GM21381 (cell line): ENCODE measurements at regions not wholly inside any gene's neighbourhood (a gene's known extent, or its start where the extent isn't known, plus 50 kb on each side); places are given as distances from the start of the nearest gene placed in this dataset.

Experiments used
- ATAC-seq: cut with Tn5 transposase; IDR thresholded peaks from one replicate; pipeline ENCODE4 v1.9.1; 2021; ENCODE audit warnings: mild to moderate bottlenecking, moderate library complexity; ENCODE audit not compliant: unreplicated experiment

DNA sequence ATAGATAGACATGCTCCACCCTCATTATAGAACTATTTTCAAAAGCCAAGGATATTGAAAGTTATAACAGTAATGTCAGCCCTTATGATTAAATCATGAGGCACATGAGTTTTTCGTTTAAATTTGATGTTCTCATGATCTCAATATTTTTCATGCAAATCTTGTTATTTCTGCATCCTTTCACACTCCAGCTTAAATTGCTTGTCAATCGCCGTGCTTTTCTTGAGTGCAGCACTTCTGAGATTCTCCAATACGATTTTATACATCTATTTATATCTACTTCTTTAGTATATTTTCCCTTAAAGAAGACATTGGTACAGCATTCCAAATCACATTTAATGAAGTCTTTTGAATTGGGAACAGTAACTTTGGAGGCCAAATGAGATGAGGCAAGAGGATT is 171.2 kb upstream of the GBE1 start:
- ATAC-seq: no peak

DNA sequence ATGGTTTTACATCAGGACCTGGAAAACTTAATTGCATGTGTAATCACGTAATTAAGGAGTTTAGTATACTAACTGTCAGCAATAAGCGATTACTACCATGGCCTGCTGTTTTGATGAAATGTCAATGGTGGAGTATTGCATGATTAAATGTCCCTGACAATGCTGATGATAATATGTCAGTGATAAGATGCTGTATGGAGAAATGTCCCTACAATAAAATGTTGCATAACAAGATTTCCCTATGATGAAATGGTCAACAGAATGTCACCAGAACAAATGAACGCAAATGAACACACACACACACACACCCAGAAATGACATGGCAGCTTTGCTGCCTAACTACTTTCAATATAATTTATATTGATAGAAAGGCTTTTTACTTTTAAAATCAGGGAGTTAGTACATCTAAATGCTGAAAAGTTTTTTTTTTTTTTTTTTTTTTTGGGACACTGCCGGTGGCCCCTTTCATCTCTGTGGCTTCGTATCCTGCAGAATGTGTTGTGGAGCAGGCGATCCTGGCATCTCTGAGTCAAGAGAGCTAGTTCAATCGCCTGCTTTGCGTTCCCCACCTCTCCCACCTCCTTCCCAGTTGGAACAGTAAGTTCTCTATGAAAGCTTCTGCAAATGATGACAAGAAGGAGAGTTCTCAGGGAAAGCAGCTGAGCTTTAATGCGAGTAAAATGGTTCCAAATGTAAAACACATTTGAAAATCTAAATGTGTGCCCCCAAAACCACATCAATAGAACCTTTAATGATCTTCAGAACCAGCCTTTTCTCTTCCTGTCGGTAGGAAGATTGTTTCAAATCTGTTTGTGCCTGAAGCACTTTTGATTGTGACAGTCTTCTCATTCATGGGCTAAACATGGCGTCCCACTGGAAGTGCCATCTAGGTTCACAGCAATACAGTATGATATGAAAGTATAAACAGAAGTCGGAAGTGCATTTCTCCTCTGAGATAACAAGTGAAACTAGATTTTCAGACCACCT is 170.1 kb upstream of the GBE1 start:
- ATAC-seq: no peak

DNA sequence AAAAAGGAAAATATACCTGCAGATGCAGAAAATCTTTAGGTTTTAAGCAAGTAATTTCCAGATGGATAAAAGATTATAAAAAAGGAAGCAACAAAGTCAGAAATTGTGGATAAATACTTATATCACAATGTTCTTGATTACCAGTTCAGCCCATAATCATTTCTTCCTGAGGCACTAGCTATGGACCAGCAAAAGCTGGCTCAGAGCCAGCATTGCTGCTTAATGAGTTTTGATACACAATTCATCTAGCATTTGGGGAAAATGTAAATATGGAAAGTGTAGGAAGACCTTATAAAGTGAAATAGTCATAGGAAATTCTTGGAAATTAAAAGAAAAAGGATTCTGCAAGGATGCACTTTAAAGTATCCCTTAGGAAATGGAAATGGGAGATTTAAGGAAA is 168.3 kb upstream of the GBE1 start:
- no peak for ATAC-seq

DNA sequence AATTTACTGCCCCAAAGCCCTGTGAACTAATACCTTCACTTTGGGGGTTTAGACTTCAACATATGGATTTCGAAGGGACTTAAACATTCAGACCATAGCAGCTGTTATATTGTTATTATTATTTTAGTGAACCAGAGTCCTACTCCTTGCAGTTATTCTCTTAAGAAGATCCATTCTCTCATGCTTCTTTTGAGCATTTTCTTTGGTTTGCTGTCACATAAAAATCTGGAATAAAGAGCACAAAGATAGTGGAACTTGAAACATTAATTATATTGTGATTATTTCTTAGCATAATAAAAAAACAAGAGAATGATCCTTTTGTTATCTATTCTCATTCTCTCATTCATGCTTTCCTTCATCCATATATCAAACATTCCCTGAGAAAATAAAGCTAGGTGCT is 166.4 kb upstream of the GBE1 start:
- no peak for ATAC-seq

DNA sequence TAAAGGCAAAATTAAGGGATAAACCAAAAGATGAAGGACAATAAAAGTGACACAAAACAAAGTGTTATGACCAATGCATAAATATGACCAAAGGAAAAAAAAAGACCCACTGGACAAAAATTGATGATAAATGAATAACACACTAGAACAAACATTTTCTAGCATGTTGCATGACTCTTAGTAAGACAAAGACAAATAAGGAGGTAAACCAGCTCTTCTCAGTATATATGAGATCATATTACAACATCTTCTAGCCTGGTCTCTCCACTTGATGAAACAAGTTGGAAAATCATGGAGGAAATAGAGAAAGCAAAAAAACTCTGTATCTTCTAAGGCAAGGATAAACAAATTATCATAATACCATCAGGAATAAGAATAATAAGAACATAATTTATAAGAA is 163.9 kb upstream of the GBE1 start:
- ATAC-seq: no peak

DNA sequence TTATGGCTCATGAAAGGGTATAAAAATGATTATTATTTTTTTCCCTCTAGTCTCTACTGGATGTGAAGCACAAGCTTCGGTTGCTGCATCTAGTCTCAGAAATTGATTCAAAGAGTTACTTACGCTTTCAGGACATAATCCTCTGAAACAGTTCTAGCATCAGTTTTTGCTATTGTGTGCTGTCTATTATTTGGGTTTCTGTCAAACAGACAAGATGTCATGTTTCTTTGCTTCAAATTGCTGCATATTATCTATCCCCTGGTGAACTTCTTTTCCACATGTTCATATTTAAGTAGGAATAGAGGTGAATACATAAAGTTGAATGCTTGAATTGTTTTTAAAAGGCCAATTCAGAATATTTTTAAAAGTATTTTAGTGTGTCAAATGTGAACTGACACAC is 161.6 kb upstream of the GBE1 start:
- no peak for ATAC-seq

DNA sequence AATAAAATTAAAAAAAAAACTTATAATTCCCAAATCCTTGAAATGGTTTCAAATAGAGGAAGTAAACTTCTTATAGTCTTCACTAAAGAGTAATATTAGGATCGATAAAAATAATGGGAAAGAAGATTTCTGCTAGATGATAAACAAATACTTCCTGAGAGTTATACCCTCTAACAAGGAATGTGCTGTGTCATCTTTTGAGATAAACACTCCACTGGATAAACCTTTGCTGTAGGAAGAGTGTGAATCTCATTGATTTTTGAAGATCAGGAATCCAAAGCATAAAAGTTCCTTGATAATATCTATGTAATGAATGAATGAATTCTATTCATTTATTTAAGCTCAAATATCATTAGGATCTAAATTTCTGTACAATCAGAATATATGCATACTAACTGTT is 161.0 kb upstream of the GBE1 start:
- ATAC-seq: no peak

DNA sequence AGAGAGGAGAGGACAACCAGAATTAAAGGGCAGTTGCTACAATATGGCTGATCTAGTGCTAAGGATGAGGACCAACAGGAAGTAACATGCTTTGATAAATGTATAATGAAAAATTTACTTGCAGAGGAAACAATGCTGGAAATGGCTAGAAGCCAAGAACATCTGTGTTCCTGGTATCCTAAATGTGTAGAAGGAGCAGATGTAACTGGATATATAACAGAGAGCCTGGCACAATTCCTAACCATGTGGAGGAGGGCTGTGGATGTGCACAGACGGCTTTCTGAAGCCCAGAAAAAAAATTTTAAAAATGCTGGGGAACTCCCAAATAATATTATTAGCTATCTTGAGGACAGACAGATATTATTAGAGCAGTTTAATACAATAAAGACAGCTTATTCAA is 159.4 kb upstream of the GBE1 start:
- ATAC-seq: no peak

DNA sequence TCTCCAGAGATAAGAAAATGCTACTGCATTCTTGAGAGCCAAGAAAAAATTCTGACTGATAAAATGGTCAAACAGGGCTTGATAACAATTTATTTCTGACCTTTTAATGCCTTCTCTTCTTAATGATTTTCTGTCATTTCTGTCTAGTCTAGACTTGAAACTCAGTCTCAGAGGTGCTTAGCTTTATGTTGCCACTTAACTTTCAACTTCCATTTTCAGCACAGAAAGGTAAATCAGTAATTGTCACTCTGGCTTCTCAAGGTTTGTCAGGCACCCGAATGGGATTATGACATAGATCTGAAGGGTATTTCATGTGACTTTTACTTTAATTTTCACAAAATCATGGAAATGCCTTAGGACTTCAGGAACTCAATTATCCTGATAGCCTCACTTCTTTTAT is 155.4 kb upstream of the GBE1 start:
- ATAC-seq: no peak

DNA sequence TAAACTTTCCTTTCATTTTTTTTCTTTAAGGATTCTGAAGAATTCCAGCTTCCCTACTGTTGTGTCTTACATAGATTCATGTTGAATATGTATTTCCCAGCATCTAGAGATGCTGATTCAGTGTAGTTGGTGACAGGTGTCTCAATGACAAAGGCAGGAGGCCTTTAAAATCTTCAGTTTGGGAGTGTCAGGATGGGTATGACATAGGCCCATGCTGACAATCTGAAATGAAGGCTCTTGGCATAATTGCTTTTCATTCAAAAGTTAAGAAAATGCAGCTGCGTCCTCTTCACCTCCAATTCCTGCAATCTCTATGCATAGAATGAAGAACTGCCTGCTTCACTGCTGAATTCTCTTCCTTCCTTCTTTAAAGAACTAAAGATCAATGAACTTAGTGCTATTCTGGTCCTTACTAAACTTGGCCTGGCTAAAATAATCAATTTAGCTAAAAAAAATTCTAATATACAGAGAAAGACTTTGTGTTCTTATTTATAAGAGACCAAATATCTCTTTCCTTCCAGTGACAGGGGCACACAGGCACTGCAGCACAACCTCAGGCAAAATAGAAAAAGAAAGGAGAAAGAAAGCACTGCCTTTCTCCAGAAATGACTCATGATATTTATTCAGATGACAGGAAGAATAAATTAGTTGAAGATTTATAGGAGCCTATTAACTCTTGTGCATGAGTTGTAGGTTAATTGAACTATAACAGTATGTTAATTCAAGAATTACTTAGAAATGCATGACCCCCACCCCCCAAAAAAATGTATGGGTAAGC is 152.6 kb upstream of the GBE1 start:
- ATAC-seq: no peak

DNA sequence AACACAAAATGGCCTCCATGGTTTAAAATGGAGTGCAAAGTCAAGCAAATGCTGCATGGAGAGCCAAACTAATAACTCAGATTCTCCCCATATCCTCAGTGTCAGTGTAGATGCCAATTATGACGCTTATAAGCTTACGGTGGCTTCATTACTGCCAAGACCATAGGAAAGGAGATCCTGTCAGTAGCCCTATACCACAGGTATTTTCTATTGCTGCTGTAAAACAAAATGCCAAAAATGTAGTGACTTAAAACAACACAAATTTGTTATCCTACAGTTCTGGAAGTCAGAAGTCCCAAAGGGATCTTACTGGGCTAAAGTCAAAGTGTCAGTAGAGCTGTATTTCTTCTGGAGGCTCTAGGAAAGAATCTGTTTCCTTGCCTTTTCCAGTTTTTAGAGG is 149.8 kb upstream of the GBE1 start:
- no peak for ATAC-seq

DNA sequence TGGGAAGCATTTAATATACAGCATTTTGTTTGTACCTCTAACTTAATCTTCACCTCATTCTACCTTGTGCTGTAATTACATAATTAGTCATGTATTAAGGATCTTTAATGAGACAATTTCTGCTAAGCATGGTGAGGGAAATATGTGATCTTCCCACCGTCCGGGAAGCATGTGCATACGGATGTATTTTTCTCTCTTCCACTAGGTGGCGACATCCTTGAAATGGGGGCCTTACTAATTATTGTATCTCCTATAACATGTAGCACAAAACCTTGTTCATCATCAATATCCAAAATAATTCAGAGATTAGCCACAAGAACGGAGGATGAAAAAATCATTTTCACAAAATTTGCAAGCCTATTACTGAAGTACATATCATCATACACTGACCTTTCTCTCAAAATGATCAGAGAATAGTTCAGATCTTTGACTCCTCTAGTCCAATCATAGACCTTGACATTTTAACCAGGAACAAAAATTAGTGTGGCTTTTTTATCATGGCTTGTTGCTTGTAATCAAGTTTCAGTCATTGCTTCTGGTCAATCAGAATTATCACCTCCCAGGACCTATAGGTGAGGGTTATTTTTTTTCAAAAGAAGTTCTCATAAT is 148.9 kb upstream of the GBE1 start:
- ATAC-seq: peak; percentile 66

DNA sequence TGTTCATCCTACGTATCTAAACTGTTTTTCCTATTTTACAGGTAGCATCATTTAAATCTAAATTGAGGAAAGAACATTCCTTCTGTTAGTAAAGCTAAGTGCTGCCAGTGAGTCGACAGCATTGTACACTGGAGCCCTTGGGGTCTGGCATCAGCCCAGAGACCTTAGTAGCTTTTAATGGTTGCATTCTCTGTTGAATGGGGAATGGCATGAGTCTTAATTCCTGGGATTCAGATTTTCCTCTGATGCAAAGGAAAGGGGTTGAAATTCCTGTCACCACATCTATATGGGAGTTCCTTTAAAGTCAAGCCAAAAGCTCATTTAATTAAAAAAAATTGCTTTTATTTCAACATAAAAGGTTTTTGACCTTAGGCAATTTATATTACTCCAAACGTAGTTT is 148.4 kb upstream of the GBE1 start:
- no peak for ATAC-seq

DNA sequence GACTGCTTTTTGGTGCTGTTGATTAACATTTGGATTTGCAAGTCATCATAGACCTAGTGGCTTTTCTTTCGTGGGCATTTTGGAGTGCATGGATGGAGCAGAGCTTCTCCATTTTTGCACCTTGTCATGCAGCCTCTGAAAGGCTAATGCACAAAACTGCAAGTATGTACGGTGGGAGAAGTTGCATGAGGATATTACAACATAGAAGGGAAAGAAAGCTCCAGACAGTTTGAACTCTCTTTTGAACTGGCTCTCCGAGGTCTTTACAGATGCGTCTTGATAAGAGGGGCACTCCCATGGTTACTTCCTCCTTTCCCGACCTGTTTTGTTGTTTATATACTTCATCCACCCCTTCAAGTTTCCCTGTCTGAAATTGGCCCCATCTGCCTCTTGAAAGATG is 147.1 kb upstream of the GBE1 start:
- ATAC-seq: no peak

DNA sequence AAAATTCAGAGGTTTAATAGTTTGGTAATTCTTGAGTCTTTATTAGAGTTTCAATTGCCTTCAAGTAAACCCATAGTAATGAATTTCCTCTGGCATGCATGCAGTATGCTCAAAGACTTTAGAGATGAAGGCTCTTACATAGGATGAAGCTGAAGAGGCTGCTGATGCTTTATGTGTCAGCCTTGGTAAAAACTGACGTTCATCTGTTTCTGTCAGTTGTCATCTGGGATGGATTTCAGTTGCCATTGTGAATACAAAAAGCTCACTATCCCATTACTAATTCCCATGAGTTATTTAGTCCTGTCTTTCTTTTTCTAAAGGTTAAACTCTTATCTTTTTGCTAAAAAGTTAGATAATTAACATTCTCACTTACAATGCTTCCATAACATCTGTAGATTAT is 136.9 kb upstream of the GBE1 start:
- no peak for ATAC-seq

DNA sequence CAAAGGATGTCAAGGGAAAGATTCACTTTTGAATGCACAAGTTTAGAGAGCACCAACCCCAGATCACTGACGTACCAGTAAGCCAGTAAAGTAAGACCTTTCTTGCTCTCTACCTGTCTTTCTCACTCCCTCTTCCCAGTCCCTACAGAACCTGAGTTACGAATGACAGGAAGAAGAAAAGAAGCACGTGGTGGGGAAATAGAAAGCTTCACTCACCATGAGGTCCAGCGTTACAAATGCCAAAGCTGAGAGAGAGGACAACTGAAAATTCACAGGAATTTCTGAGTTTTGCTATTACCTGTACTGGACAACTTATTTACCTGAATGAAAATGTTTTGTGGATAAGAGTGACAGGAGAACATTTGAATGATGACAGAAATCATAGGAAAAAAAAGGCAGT is 133.2 kb upstream of the GBE1 start:
- ATAC-seq: no peak

DNA sequence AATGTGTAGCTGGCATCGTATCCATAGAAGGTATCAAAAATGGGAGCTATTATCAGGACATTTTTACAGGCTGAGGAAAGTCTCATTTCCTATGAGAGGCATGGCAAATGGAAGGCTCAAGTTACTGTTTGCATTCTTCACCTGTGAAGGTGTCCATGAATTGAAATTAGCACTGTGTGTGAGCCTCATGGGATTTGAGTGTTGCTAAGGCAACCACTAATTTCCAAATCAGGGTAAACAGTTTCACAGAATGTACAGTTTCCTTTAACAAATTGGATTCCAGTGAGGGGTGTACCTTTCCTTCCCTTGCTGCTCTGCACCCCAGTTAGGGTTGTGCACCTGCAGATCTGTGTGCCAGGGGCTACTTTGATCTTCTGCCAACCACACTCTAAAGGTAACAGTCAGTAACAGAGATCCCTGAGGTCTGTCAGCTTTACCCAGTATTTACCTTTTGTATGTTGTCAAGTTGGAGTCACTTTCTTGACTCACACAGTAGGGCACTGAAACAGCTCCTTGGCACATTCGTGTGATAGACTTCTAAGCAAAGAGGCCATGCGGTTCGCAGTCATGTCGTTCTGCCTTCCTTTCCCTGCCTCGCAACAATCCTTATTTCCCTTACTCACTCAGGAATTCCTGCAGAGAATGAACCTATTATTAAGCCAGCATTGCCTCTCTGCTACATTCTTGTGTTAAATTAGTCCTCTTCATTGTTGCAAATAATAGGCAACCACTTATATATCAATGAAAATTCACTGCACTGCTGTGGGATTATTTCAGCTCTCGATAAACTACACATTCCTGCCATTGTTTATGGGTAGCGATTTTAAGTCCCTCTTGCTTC is 129.8 kb upstream of the GBE1 start:
- ATAC-seq: no peak

DNA sequence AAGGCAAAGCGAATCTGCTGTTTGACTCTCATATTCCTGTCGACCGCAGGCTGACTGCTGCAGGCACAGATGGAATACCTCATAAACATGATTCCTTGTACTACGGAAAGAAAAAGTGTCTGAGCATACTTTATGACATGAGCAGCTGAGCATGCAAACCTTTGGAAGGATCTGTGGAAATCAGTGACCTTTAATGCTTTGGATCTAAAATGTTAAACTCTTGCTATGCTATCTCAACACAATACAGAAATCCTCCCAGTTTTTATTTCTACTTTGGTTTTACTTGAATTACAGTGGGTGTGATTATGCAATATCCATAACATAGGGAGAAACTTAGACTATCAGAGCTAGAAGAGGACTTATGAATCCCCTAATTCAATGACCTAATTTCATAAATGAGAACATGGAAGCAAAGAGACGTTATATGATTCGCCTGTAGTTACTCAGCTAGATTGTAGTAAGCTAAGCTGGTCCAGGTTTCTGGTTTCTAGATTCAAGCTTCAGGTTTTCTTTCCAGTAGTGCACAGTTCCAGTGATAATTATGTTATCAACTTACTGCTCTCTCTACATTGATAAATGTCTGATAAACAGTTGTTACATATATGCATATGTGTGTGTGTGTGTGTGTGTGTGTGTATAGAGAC is 127.6 kb upstream of the GBE1 start:
- ATAC-seq: no peak

DNA sequence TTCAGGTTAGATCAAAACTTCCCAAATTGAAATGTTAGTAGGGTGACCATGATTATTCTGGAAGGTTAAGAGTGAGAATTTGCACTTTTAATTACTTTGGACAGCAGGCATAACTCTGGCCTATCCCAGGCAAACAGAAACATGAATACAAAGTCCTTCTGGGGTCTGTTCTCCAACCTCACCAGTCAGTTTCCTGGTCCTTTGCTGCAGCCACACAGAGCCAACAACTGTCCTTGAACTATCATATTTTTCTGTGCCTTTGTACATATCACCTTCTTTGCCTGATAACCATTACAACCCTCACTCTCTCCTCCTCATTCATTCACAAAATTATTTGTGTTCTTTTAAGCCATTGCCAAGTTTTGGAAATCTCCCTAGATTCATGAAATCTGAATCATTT is 126.0 kb upstream of the GBE1 start:
- ATAC-seq: no peak

DNA sequence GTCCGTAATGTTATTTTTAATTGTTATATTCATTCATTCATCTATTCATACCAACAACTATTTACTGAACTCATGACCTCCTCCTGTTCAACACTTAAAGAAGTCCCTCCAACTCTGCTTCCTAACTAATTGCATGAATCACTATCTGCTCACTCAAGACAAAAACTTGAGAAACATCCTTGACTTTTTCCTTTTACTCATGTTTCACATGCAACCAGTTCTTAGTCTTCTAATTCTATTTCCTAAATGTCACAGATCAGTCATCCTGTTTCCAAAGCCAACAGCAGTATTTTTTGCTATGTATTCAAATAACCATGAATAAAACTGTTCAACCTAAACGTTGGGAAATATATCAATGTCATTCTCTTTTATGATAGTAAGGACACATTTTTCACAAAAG is 124.6 kb upstream of the GBE1 start:
- ATAC-seq: no peak
